NCI-H1930 (cell line): ENCODE measurements at regions not wholly inside any gene's neighbourhood (a gene's known extent, or its start where the extent isn't known, plus 50 kb on each side); places are given as distances from the start of the nearest gene placed in this dataset.

Source experiments
- DNase-seq, 2 experiments: peaks; one replicate each; lab custom pipeline; 2025; lab: John Stamatoyannopoulos, UW

- DNase-seq: peak; percentile 33 to 69
Measured at GRCh38 chr13:106680796-106681472, 113.0 kb upstream of the ARGLU1 start.

- DNase-seq: no peak
Measured at GRCh38 chr13:106678646-106679418, 110.9 kb upstream of the ARGLU1 start.

- DNase-seq: no peak
Measured at GRCh38 chr13:106675311-106675710, 107.4 kb upstream of the ARGLU1 start.

- peak in 1 of 2 experiments; percentile 46 for DNase-seq
Measured at GRCh38 chr13:106660746-106661625, 93.0 kb upstream of the ARGLU1 start.

GRCh38 chr13:106657104-106657503, 89.2 kb upstream of the ARGLU1 start:
- no peak for DNase-seq

GRCh38 chr13:106656186-106656585, 88.2 kb upstream of the ARGLU1 start:
- no peak for DNase-seq

GRCh38 chr13:106651442-106651841, 83.5 kb upstream of the ARGLU1 start:
- DNase-seq: no peak

- no peak for DNase-seq
Measured at GRCh38 chr13:106650690-106651205, 82.8 kb upstream of the ARGLU1 start.

- no peak for DNase-seq
Measured at GRCh38 chr13:106649495-106649894, 81.6 kb upstream of the ARGLU1 start.

GRCh38 chr13:106640515-106640914, 72.6 kb upstream of the ARGLU1 start:
- no peak for DNase-seq

GRCh38 chr13:106637519-106637918, 69.6 kb upstream of the ARGLU1 start:
- no peak for DNase-seq

GRCh38 chr13:106636492-106636891, 68.6 kb upstream of the ARGLU1 start:
- DNase-seq: no peak

GRCh38 chr13:106635616-106636015, 67.7 kb upstream of the ARGLU1 start:
- DNase-seq: no peak

- DNase-seq: no peak
Measured at GRCh38 chr13:106633321-106633720, 65.4 kb upstream of the ARGLU1 start.

- DNase-seq: no peak
Measured at GRCh38 chr13:106630650-106631049, 62.7 kb upstream of the ARGLU1 start.

GRCh38 chr13:106630162-106630561, 62.2 kb upstream of the ARGLU1 start:
- DNase-seq: no peak

GRCh38 chr13:106628936-106629659, 61.2 kb upstream of the ARGLU1 start:
- DNase-seq: no peak

GRCh38 chr13:106626473-106626872, 58.5 kb upstream of the ARGLU1 start:
- DNase-seq: no peak

- DNase-seq: no peak
Measured at GRCh38 chr13:106625578-106625977, 57.6 kb upstream of the ARGLU1 start.

GRCh38 chr13:106623799-106624460, 56.0 kb upstream of the ARGLU1 start:
- no peak for DNase-seq

GRCh38 chr13:106621833-106622232, 53.9 kb upstream of the ARGLU1 start:
- no peak for DNase-seq
